Fibroblast of villous mesenchyme (primary cell): ENCODE measurements at regions not wholly inside any gene's neighbourhood (a gene's known extent, or its start where the extent isn't known, plus 50 kb on each side); places are given as distances from the start of the nearest gene placed in this dataset.

Experiments used
- DNase-seq: peaks from one replicate; pipeline ENCODE4 v3.0.0-alpha.2; 2010; ENCODE audit warnings: low read depth
- H3K4me3 ChIP-seq: 2 replicates; pipeline ENCODE4 v1.5.1; 2011; ENCODE audit warnings: low read depth, mild to moderate bottlenecking, low read length
- TF ChIP-seq, protein P1 (sequence below): IDR thresholded peaks from 2 replicates; pipeline ENCODE4 v1.5.1; 2012; ENCODE audit warnings: low read depth, mild to moderate bottlenecking, low read length; ENCODE audit not compliant: insufficient read depth

GRCh38 chr10:44589944-44590449, 205.1 kb upstream of the CXCL12 start:
- TF ChIP-seq, protein P1, sequence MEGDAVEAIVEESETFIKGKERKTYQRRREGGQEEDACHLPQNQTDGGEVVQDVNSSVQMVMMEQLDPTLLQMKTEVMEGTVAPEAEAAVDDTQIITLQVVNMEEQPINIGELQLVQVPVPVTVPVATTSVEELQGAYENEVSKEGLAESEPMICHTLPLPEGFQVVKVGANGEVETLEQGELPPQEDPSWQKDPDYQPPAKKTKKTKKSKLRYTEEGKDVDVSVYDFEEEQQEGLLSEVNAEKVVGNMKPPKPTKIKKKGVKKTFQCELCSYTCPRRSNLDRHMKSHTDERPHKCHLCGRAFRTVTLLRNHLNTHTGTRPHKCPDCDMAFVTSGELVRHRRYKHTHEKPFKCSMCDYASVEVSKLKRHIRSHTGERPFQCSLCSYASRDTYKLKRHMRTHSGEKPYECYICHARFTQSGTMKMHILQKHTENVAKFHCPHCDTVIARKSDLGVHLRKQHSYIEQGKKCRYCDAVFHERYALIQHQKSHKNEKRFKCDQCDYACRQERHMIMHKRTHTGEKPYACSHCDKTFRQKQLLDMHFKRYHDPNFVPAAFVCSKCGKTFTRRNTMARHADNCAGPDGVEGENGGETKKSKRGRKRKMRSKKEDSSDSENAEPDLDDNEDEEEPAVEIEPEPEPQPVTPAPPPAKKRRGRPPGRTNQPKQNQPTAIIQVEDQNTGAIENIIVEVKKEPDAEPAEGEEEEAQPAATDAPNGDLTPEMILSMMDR = no peak
- peak; percentile 4 for DNase-seq
- no peak overlapping the region for H3K4me3 ChIP-seq

- no peak for DNase-seq
- TF ChIP-seq, protein P1 = no peak
- H3K4me3 ChIP-seq = no peak overlapping the region
These were observed 207.0 kb upstream of the CXCL12 start for GRCh38 chr10:44591911-44592310.

GRCh38 chr10:44593952-44594351, 209.1 kb upstream of the CXCL12 start:
- TF ChIP-seq, protein P1 = no peak
- no peak for DNase-seq

GRCh38 chr10:44607116-44607515, 222.2 kb upstream of the CXCL12 start:
- TF ChIP-seq, protein P1 = no peak
- no peak for DNase-seq
- no peak overlapping the region for H3K4me3 ChIP-seq

More at GRCh38 chr10:44593952-44594351, 209.1 kb upstream of the CXCL12 start:
- H3K4me3 ChIP-seq = no peak overlapping the region

DNA sequence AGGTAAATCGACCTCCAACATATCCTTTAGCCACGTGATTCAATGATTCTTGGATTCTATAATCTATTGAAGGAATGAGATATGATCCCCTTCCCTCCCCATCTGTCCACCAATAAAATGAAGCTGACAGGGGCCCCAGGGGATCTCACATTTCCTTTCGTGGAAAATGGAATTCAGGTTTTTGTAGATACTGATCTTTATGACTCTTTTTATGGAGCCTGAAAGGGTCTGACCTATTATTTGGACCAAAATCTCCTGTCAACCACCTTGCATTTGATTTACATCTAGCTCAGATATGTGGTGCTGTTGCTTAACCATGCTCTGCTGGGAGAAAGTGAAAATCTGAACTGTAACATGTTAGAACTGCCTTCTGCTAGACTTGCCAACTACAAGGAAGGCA, 234.0 kb upstream of the CXCL12 start:
- peak; percentile 16 for DNase-seq
- no peak overlapping the region for H3K4me3 ChIP-seq
- TF ChIP-seq, protein P1 = no peak

GRCh38 chr10:44619521-44619920, 234.6 kb upstream of the CXCL12 start:
- H3K4me3 ChIP-seq = no peak overlapping the region
- no peak for DNase-seq
- TF ChIP-seq, protein P1 = no peak

DNA sequence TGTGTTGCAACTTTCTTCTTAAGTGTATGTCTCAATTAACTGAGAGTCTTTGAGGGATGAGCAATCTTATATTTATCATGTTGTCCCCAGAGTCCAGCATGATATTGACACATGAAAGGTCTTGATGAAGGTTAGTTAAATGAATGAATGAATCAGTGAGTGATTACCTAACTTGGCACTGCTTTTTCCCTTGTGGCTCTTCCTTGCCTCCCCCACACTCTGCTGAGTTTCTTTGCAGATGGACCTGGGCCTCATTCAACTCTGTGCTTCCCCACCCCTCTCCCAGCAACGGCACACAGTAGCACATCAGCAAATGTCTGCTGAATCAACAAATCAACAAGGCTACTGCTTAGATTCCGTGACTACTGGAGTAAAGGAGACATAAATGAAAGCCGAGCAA, 235.1 kb upstream of the CXCL12 start:
- no peak overlapping the region for H3K4me3 ChIP-seq
- TF ChIP-seq, protein P1 = no peak
- DNase-seq = peak; percentile 18
